Sciatic nerve (tissue), 2 donors: ENCODE measurements at regions not wholly inside any gene's neighbourhood (a gene's known extent, or its start where the extent isn't known, plus 50 kb on each side); places are given as distances from the start of the nearest gene placed in this dataset.
A peak's percentile ranks its signal among the peaks of the same experiment; 100 is the strongest.

ENCODE experiments used
- ATAC-seq: fragments of 200-7000 bp; cut with Tn5 transposase; one replicate; pipeline ENCODE4 v1.9.1; 2020; ENCODE audit warnings: mild to moderate bottlenecking, moderate library complexity
- DNase-seq: peaks from one replicate; pipeline ENCODE4 v3.0.0-alpha.2; 2020; ENCODE audit warnings: low spot score
- intact Hi-C: fragments of 100-400 bp; cut with DNase I; formaldehyde crosslinking; loops from one replicate; pipeline ENCODE4 v1.14.2; 2022
- donor health status: DM: no; HTN: no; CAD: no.
- donor health status: DM: no; HTN: no; CAD: no.

- intact Hi-C loops, result no loop called here
- DNase-seq (no peak), ATAC-seq (no peak)
Observed at GRCh38 chr11:120021391-120021953, 116.4 kb downstream of the TRIM29 start.

- intact Hi-C loops, result no loop called here
- DNase-seq (no peak), ATAC-seq (no peak)
Observed at GRCh38 chr11:120020981-120021380, 116.9 kb downstream of the TRIM29 start.

- DNase-seq, result no peak
- intact Hi-C loops, result no loop called here
- ATAC-seq, result no peak
Observed at GRCh38 chr11:120020486-120020885, 117.4 kb downstream of the TRIM29 start.

GRCh38 chr11:120019191-120019590 is 118.7 kb downstream of the TRIM29 start:
- ATAC-seq, result no peak
- DNase-seq, result no peak
- intact Hi-C loops, result no loop called here

- DNase-seq (no peak), ATAC-seq (no peak)
- intact Hi-C loops, result no loop called here
Observed at GRCh38 chr11:120017582-120018150, 120.2 kb downstream of the TRIM29 start.

- intact Hi-C loops, result no loop called here
- DNase-seq (no peak), ATAC-seq (peak; percentile 62)
Observed at GRCh38 chr11:120013325-120014250, 124.3 kb downstream of the TRIM29 start.

GRCh38 chr11:120012245-120012644 is 125.7 kb downstream of the TRIM29 start:
- intact Hi-C loops, result no loop called here
- DNase-seq (no peak), ATAC-seq (no peak)

GRCh38 chr11:120011836-120012235 is 126.1 kb downstream of the TRIM29 start:
- intact Hi-C loops, result no loop called here
- no peak for ATAC-seq
- no peak for DNase-seq

- DNase-seq (no peak), ATAC-seq (peak; percentile 40)
- intact Hi-C loops, result no loop called here
Observed at GRCh38 chr11:120010775-120011174, 127.1 kb downstream of the TRIM29 start.

- no peak for ATAC-seq
- DNase-seq, result no peak
- intact Hi-C loops, result no loop called here
Observed at GRCh38 chr11:120009938-120010337, 128.0 kb downstream of the TRIM29 start.

GRCh38 chr11:120007144-120007543 is 130.8 kb downstream of the TRIM29 start:
- intact Hi-C loops, result no loop called here
- ATAC-seq (no peak), DNase-seq (no peak)

- intact Hi-C loops, result no loop called here
- no peak for DNase-seq
- ATAC-seq, result no peak
Observed at GRCh38 chr11:120004723-120005122, 133.2 kb downstream of the TRIM29 start.

GRCh38 chr11:120001178-120002090 is 136.5 kb downstream of the TRIM29 start:
- ATAC-seq, result no peak

GRCh38 chr11:119999220-119999619 is 138.7 kb downstream of the TRIM29 start:
- intact Hi-C loops, result no loop called here
- ATAC-seq, result no peak

More at GRCh38 chr11:120001178-120002090, 136.5 kb downstream of the TRIM29 start:
- DNase-seq, result no peak
- intact Hi-C loops, result no loop called here

GRCh38 chr11:119996556-119996955 is 141.4 kb downstream of the TRIM29 start:
- intact Hi-C loops, result no loop called here
- ATAC-seq (no peak), DNase-seq (no peak)

More at GRCh38 chr11:119999220-119999619, 138.7 kb downstream of the TRIM29 start:
- DNase-seq, result no peak

- intact Hi-C loops, result no loop called here
Observed at GRCh38 chr11:119995730-119996491, 142.0 kb downstream of the TRIM29 start.

GRCh38 chr11:119993722-119994121 is 144.2 kb downstream of the TRIM29 start:
- DNase-seq (no peak), ATAC-seq (no peak)
- intact Hi-C loops, result no loop called here

More at GRCh38 chr11:119995730-119996491, 142.0 kb downstream of the TRIM29 start:
- ATAC-seq, result no peak
- no peak for DNase-seq
